ENCODE measurements at regions not wholly inside any gene's neighbourhood (a gene's known extent, or its start where the extent isn't known, plus 50 kb on each side); places are given as distances from the start of the nearest gene placed in this dataset.

DNA sequence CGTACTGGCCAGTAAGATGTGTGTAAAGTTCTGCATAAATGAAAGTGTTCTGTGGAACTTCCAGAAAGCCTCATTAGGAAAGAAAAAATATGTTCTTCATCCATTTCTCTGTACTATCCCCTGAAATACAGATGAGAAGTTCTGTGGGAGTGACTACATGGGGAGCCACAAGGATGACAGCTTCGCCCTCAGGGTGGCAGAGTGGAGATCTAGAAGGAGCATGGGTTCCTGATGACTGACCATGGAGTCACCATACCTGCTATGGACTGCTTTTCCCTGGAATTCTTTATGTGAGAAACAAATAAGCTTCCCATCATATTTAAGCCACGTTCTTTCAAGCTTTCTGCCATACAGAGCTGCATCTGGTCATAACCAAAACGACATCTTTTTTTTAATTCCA is 113.9 kb upstream of the RGS1 start:
- DNase-seq (ENCODE audit: low read depth, low spot score), result no peak
- Histone ChIP-seq H3K27me3 (ENCODE audit: control insufficient read depth, insufficient read depth, low read length) (no peaks in the 10 kb centered on the region), H3K4me1 (ENCODE audit: control insufficient read depth, insufficient read depth, low read length) (no peaks in the 10 kb centered on the region), H3K9me3 (ENCODE audit: control insufficient read depth, insufficient read depth, low read depth, low read length) (no peaks in the 10 kb centered on the region), H3K36me3 (ENCODE audit: control insufficient read depth, insufficient read depth, low read length) (no peaks in the 10 kb centered on the region), H3K27ac (ENCODE audit: low read length) (no peak overlapping the region), H3K4me3 (ENCODE audit: low read depth in 2 of 2, low read length in 2 of 2) (no peak overlapping the region)
- BruUV-seq (replicated peaks), result no TSS peak
- intact Hi-C loops (cut with micrococcal nuclease; ENCODE audit: unreplicated experiment) (no loop called here), in situ Hi-C loops (cut with HindIII; ENCODE audit: low pct_unique_long_range_greater_than_20kb, low sequenced_read_pairs) (no loop called here)
- TF ChIP-seq SIN3A (IDR thresholded peaks at IDR 0.05; ENCODE audit: borderline replicate concordance, insufficient read depth, low read depth, low read length) (no peak), POLR2AphosphoS5 (IDR thresholded peaks at IDR 0.05; ENCODE audit: low read depth, low read length) (no peak), TCF7L2 (IDR thresholded peaks at IDR 0.05; ENCODE audit: low read depth, low read length) (no peak)
- TF ChIP-seq, protein P1, sequence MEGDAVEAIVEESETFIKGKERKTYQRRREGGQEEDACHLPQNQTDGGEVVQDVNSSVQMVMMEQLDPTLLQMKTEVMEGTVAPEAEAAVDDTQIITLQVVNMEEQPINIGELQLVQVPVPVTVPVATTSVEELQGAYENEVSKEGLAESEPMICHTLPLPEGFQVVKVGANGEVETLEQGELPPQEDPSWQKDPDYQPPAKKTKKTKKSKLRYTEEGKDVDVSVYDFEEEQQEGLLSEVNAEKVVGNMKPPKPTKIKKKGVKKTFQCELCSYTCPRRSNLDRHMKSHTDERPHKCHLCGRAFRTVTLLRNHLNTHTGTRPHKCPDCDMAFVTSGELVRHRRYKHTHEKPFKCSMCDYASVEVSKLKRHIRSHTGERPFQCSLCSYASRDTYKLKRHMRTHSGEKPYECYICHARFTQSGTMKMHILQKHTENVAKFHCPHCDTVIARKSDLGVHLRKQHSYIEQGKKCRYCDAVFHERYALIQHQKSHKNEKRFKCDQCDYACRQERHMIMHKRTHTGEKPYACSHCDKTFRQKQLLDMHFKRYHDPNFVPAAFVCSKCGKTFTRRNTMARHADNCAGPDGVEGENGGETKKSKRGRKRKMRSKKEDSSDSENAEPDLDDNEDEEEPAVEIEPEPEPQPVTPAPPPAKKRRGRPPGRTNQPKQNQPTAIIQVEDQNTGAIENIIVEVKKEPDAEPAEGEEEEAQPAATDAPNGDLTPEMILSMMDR (IDR thresholded peaks at IDR 0.05), result no peak
- TF ChIP-seq, protein P2, sequence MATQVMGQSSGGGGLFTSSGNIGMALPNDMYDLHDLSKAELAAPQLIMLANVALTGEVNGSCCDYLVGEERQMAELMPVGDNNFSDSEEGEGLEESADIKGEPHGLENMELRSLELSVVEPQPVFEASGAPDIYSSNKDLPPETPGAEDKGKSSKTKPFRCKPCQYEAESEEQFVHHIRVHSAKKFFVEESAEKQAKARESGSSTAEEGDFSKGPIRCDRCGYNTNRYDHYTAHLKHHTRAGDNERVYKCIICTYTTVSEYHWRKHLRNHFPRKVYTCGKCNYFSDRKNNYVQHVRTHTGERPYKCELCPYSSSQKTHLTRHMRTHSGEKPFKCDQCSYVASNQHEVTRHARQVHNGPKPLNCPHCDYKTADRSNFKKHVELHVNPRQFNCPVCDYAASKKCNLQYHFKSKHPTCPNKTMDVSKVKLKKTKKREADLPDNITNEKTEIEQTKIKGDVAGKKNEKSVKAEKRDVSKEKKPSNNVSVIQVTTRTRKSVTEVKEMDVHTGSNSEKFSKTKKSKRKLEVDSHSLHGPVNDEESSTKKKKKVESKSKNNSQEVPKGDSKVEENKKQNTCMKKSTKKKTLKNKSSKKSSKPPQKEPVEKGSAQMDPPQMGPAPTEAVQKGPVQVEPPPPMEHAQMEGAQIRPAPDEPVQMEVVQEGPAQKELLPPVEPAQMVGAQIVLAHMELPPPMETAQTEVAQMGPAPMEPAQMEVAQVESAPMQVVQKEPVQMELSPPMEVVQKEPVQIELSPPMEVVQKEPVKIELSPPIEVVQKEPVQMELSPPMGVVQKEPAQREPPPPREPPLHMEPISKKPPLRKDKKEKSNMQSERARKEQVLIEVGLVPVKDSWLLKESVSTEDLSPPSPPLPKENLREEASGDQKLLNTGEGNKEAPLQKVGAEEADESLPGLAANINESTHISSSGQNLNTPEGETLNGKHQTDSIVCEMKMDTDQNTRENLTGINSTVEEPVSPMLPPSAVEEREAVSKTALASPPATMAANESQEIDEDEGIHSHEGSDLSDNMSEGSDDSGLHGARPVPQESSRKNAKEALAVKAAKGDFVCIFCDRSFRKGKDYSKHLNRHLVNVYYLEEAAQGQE (IDR thresholded peaks at IDR 0.05; ENCODE audit: insufficient read depth in 1 of 2, low read depth in 2 of 2, low read length in 1 of 2), result no peak
- ChIA-PET CTCF (no interaction called here), POLR2A (no interaction called here)
- no peak for ATAC-seq

DNA sequence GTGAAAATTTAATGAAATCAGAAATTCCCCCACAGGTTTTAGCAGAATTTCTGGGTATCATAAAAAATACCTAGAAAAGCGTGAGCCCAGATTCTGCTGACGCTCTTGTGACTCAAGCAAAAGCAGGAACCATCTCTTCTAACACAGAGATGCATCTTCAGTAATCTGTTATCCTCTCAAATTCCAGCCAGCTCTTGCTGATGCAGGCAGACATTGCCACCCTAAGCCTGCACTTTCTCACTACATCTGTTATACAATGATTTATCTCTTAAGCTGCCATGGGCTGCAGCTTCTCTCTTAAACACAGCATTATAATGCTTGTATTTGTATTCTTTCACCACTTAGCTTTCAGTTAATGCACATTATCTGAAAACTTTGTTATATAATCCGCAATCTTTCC is 113.0 kb upstream of the RGS1 start:
- no peak for ATAC-seq
- H3K27me3 ChIP-seq (ENCODE audit: control insufficient read depth, insufficient read depth, low read length), result no peaks in the 10 kb centered on the region
- no peaks in the 10 kb centered on the region for H3K36me3 ChIP-seq (ENCODE audit: control insufficient read depth, insufficient read depth, low read length)
- no peak overlapping the region for H3K4me3 ChIP-seq (ENCODE audit: low read depth in 2 of 2, low read length in 2 of 2)
- no peaks in the 10 kb centered on the region for H3K9me3 ChIP-seq (ENCODE audit: control insufficient read depth, insufficient read depth, low read depth, low read length)
- in situ Hi-C loops (cut with HindIII; ENCODE audit: low pct_unique_long_range_greater_than_20kb, low sequenced_read_pairs) (no loop called here), intact Hi-C loops (cut with micrococcal nuclease; ENCODE audit: unreplicated experiment) (no loop called here)
- H3K27ac ChIP-seq (ENCODE audit: low read length), result no peak overlapping the region
- no peak for DNase-seq (ENCODE audit: low read depth, low spot score)
- POLR2A ChIA-PET, result no interaction called here
- BruUV-seq (replicated peaks), result no TSS peak
- no peaks in the 10 kb centered on the region for H3K4me1 ChIP-seq (ENCODE audit: control insufficient read depth, insufficient read depth, low read length)
- CTCF ChIA-PET, result no interaction called here
- no peak for TF ChIP-seq TCF7L2 (IDR thresholded peaks at IDR 0.05; ENCODE audit: low read depth, low read length)
- TF ChIP-seq, protein P1 (IDR thresholded peaks at IDR 0.05), result no peak

DNA sequence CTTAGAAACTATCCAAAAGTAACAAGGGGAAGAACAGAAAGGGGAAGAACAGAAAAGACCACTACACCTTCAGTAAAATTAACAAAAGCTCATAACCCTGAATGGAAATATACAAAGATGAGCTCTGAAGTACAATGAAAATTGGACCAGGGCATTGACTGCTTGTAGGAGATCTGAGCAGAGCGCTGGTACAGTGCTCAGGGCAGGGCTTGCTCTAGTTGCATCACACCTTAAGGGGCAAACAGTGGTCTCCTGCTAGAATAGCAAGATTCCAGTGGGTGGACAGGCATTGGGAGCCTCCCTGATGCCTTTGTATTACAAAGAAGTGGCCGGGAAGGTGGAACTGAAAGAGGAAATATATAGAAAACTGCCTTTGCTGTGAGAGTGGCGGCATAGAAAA is 111.9 kb upstream of the RGS1 start:
- CTCF ChIA-PET, result no interaction called here
- no peak overlapping the region for H3K27ac ChIP-seq (ENCODE audit: low read length)
- no peak overlapping the region for H3K4me3 ChIP-seq (ENCODE audit: low read depth in 2 of 2, low read length in 2 of 2)
- H3K4me1 ChIP-seq (ENCODE audit: control insufficient read depth, insufficient read depth, low read length), result no peaks in the 10 kb centered on the region
- H3K9me3 ChIP-seq (ENCODE audit: control insufficient read depth, insufficient read depth, low read depth, low read length), result no peaks in the 10 kb centered on the region
- TF ChIP-seq POLR2AphosphoS5 (IDR thresholded peaks at IDR 0.05; ENCODE audit: low read depth, low read length) (no peak), TCF7L2 (IDR thresholded peaks at IDR 0.05; ENCODE audit: low read depth, low read length) (no peak), SIN3A (IDR thresholded peaks at IDR 0.05; ENCODE audit: borderline replicate concordance, insufficient read depth, low read depth, low read length) (no peak)
- TF ChIP-seq, protein P1 (IDR thresholded peaks at IDR 0.05), result no peak
- TF ChIP-seq, protein P2 (IDR thresholded peaks at IDR 0.05; ENCODE audit: insufficient read depth in 1 of 2, low read depth in 2 of 2, low read length in 1 of 2), result no peak
- POLR2A ChIA-PET, result no interaction called here
- intact Hi-C loops (cut with micrococcal nuclease; ENCODE audit: unreplicated experiment) (no loop called here), in situ Hi-C loops (cut with HindIII; ENCODE audit: low pct_unique_long_range_greater_than_20kb, low sequenced_read_pairs) (no loop called here)
- H3K27me3 ChIP-seq (ENCODE audit: control insufficient read depth, insufficient read depth, low read length), result no peaks in the 10 kb centered on the region; the same call in 1 of the 2 replicates
- no peaks in the 10 kb centered on the region for H3K36me3 ChIP-seq (ENCODE audit: control insufficient read depth, insufficient read depth, low read length)
- no TSS peak for BruUV-seq (replicated peaks)
- ATAC-seq (no peak), DNase-seq (ENCODE audit: low read depth, low spot score) (no peak)
